Neural crest cell (in vitro differentiated cells): ENCODE measurements at regions not wholly inside any gene's neighbourhood (a gene's known extent, or its start where the extent isn't known, plus 50 kb on each side); places are given as distances from the start of the nearest gene placed in this dataset.

Experiments used
- DNase-seq: peaks from one replicate; pipeline ENCODE4 v3.0.0; 2021; ENCODE audit warnings: low read depth, mixed read lengths, low spot score
- H3K27ac Mint-ChIP-seq: one replicate; pipeline ENCODE4 v1.8.0; 2021; ENCODE audit warnings: mild to moderate bottlenecking, mixed read lengths; ENCODE audit not compliant: unreplicated experiment
- H3K27me3 Mint-ChIP-seq: 2 replicates; pipeline ENCODE4 v1.8.0; 2021; ENCODE audit warnings: low read depth, mild to moderate bottlenecking, mixed read lengths
- H3K36me3 Mint-ChIP-seq: 2 replicates; pipeline ENCODE4 v1.8.0; 2021; ENCODE audit warnings: low read depth, mild to moderate bottlenecking, mixed read lengths
- H3K4me1 Mint-ChIP-seq: 2 replicates; pipeline ENCODE4 v1.8.0; 2021; ENCODE audit warnings: mixed read lengths
- H3K4me3 Mint-ChIP-seq: one replicate; pipeline ENCODE4 v1.8.0; 2021; ENCODE audit warnings: mild to moderate bottlenecking, mixed read lengths
- H3K9me3 Mint-ChIP-seq: 2 replicates; pipeline ENCODE4 v1.8.0; 2021; ENCODE audit warnings: mixed read lengths
- CTCF ChIP-seq: fragments of 200-600 bp; sonication (generic); conservative IDR thresholded peaks from 2 replicates; pipeline ENCODE4 v1.5.0; 2021; ENCODE audit warnings: antibody characterized with exemption, mild to moderate bottlenecking

GRCh38 chr10:80760914-80761371 lies 223.2 kb downstream of the SH2D4B start:
- no peak for DNase-seq
- no peaks in the 10 kb centered on the region for H3K36me3 Mint-ChIP-seq
- no peaks in the 10 kb centered on the region for H3K4me1 Mint-ChIP-seq
- no peak overlapping the region for H3K27ac Mint-ChIP-seq
- H3K9me3 Mint-ChIP-seq: peaks cover 8% of the 10 kb centered on the region
- no peaks in the 10 kb centered on the region for H3K27me3 Mint-ChIP-seq
- H3K4me3 Mint-ChIP-seq: no peak overlapping the region
- no peak for TF ChIP-seq CTCF

DNA sequence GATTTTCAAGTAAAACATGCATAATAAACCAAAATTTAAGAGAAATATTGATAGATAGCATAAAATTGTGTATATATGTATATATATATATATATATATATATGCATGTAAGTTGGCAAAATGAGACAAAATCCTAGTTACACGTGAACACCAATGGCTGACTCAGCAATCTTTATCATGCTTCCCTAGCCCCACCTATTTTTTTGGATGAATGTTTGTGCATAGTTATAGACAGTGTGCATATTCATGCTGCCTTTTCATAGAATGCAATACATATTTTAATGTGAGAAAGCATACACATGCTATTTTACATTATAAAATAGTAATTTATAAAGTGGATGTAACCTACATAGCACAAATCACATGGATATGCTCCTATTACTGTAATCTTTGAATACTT lies 230.3 kb downstream of the SH2D4B start:
- Mint-ChIP-seq H3K9me3 (peaks cover 8% of the 10 kb centered on the region), H3K4me1 (peaks cover 7% of the 10 kb centered on the region), H3K27me3 (no peaks in the 10 kb centered on the region), H3K27ac (no peak overlapping the region), H3K4me3 (no peak overlapping the region), H3K36me3 (no peaks in the 10 kb centered on the region)
- no peak for TF ChIP-seq CTCF
- no peak for DNase-seq

DNA sequence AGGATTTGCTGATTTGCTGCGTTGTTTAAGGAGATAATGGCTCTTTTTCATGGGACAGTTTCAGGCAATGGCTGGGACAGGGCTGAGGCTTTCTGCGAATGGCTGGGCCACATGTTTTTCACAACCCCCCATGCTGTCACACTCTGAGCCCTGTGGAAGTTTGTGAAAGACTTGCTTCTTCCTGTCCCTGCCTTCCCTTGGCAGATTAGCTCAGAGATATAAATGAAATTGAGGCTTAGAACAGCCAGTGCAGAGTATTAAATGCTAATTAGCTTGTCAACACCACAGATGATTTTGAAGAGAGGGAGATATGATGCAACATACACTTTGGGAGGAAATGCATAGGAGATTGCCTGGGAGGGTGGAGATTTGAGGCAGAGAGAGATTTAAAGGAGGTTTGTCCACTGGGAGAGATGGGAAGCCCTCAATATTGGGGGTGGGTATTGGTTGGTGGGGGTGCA lies 232.0 kb downstream of the SH2D4B start:
- Mint-ChIP-seq H3K4me1 (peaks cover 7% of the 10 kb centered on the region), H3K27me3 (no peaks in the 10 kb centered on the region), H3K36me3 (no peaks in the 10 kb centered on the region), H3K27ac (no peak overlapping the region), H3K4me3 (no peak overlapping the region), H3K9me3 (peaks cover 7% of the 10 kb centered on the region)
- TF ChIP-seq CTCF: no peak
- DNase-seq: no peak

- no peak overlapping the region for H3K4me3 Mint-ChIP-seq
- DNase-seq: no peak
- H3K4me1 Mint-ChIP-seq: peaks cover 7% of the 10 kb centered on the region
- H3K27me3 Mint-ChIP-seq: no peaks in the 10 kb centered on the region
- no peak for TF ChIP-seq CTCF
- no peaks in the 10 kb centered on the region for H3K36me3 Mint-ChIP-seq
- H3K27ac Mint-ChIP-seq: no peak overlapping the region
- peaks cover 6% of the 10 kb centered on the region for H3K9me3 Mint-ChIP-seq
Measured at GRCh38 chr10:80770239-80770638, 232.5 kb downstream of the SH2D4B start.

DNA sequence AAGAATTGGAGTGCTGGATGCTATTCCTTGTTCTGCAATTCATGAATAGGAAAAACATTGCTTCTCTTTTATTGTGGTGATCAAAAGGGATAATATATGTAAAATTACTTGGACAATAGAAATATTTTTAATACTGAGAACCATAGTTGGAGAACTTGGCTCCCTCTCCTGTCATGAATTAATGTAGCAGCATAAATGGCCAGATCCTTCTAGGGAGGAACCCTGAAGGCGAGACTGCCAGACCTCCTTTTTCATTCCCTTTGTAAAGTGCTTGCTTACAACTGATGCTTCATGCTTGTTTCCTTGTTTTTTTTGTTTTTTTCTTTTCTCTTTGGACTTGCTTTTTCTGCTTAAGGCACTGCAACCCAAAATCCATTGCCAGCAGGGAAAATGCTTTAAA lies 233.6 kb downstream of the SH2D4B start:
- no peak for TF ChIP-seq CTCF
- Mint-ChIP-seq H3K4me3 (no peak overlapping the region), H3K4me1 (peaks cover 7% of the 10 kb centered on the region), H3K9me3 (peaks cover 4% of the 10 kb centered on the region), H3K36me3 (no peaks in the 10 kb centered on the region), H3K27ac (no peak overlapping the region), H3K27me3 (no peaks in the 10 kb centered on the region)
- no peak for DNase-seq
